ENCODE measurements at regions not wholly inside any gene's neighbourhood (a gene's known extent, or its start where the extent isn't known, plus 50 kb on each side); places are given as distances from the start of the nearest gene placed in this dataset.

DNA sequence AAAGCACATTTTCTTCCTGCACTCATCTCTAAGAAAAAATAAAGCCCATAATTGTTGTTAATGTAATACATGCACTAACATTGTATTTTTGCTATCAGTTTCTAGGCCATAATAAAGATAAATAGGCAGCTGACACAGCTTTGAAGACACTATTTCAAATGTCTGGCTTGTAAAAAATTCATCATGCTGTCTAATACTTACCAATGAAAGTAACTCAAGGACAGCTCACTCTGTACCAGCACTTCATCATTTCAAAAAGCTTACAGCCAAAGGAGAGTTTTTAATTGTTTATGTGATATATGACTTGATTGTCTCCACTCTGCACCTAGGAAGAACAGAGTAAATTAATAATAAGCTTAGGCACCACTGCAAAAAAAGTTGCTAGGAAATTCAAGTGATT is 1423.3 kb upstream of the PCDH20 start:
- no peak overlapping the region for H3K27ac ChIP-seq
- no peak for DNase-seq (ENCODE audit: low spot score)
- ChIA-PET POLR2A (ENCODE audit: low non-redundant PET) (no interaction called here), CTCF (no interaction called here)
- TF ChIP-seq, protein P1, sequence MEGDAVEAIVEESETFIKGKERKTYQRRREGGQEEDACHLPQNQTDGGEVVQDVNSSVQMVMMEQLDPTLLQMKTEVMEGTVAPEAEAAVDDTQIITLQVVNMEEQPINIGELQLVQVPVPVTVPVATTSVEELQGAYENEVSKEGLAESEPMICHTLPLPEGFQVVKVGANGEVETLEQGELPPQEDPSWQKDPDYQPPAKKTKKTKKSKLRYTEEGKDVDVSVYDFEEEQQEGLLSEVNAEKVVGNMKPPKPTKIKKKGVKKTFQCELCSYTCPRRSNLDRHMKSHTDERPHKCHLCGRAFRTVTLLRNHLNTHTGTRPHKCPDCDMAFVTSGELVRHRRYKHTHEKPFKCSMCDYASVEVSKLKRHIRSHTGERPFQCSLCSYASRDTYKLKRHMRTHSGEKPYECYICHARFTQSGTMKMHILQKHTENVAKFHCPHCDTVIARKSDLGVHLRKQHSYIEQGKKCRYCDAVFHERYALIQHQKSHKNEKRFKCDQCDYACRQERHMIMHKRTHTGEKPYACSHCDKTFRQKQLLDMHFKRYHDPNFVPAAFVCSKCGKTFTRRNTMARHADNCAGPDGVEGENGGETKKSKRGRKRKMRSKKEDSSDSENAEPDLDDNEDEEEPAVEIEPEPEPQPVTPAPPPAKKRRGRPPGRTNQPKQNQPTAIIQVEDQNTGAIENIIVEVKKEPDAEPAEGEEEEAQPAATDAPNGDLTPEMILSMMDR (conservative IDR thresholded peaks at IDR 0.05; ENCODE audit: low read depth), result no peak

DNA sequence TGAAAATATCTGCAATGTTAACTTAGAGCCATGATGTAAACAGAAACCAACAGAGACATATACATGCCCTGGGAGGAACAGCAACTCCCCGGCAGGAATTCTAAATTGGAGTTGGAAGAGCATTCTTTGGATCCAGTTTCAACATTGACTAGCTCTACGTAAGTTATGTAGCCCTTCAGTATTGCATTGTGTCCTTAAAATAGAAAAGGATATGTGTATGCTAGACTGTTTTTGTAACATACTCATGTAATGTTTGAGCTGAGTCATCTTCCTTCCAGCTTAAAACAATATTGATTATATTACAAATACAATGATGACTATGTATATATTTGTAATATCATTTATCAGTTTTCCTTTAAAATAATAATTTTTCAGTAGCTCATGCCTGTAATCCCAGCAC is 1422.2 kb upstream of the PCDH20 start:
- TF ChIP-seq, protein P1 (conservative IDR thresholded peaks at IDR 0.05; ENCODE audit: low read depth), result no peak
- DNase-seq (ENCODE audit: low spot score), result peak; percentile 2
- H3K27ac ChIP-seq, result no peak overlapping the region
- ChIA-PET POLR2A (ENCODE audit: low non-redundant PET) (no interaction called here), CTCF (interaction anchor here (0.6 kb wide), 1 partner anchor 718 kb away, joined by 3 read pairs; no protein-coding TSS in a partner anchor)

DNA sequence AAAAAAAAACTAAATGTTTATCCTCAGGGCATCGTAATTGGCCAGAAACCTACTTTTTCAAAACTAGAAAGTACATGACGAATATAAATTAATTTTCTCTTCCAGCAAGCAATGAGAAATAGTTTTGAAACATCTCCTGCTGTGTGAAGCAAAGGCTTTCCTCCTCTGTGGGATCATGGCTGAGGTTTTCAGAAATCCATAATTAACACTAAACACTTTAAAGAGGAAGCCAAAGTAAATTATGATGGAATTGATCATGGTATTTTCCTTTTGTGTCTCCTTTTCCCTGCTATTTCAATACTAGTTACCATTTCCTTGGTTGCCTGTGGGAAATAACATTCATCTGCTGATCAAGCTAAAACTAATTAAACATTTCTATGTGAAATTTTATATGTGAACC is 1413.8 kb upstream of the PCDH20 start:
- DNase-seq (ENCODE audit: low spot score), result no peak
- POLR2A ChIA-PET (ENCODE audit: low non-redundant PET), result no interaction called here
- CTCF ChIA-PET, result no interaction called here
- H3K27ac ChIP-seq, result no peak overlapping the region
- TF ChIP-seq, protein P1 (conservative IDR thresholded peaks at IDR 0.05; ENCODE audit: low read depth), result no peak

DNA sequence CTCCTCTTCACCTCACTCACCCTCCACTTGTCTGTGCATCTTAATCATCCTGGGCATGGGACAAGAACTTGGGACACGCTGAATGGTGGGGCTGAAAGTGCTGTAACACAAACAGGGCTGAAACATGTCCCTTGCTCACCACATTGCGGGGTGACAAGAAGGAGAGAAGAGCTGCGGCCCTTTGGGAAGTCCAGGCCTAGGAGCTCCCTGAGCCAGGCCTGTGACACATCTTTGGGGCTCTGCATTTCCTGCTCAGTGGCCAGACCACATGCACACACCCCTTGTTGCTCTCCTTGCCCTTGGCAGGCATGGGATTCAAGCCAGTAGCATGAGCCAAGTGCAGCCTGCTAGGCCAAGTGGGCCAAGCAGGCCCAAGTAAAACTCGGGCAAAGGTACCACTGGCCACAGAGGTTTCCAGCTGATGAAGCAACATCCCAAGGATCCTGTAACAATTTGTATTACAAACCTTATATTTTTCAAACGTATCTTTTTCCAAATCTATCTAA is 1384.3 kb upstream of the PCDH20 start:
- POLR2A ChIA-PET (ENCODE audit: low non-redundant PET), result no interaction called here
- DNase-seq (ENCODE audit: low spot score), result no peak
- H3K27ac ChIP-seq, result no peak overlapping the region
- TF ChIP-seq, protein P1 (conservative IDR thresholded peaks at IDR 0.05; ENCODE audit: low read depth), result no peak
- CTCF ChIA-PET, result no interaction called here

DNA sequence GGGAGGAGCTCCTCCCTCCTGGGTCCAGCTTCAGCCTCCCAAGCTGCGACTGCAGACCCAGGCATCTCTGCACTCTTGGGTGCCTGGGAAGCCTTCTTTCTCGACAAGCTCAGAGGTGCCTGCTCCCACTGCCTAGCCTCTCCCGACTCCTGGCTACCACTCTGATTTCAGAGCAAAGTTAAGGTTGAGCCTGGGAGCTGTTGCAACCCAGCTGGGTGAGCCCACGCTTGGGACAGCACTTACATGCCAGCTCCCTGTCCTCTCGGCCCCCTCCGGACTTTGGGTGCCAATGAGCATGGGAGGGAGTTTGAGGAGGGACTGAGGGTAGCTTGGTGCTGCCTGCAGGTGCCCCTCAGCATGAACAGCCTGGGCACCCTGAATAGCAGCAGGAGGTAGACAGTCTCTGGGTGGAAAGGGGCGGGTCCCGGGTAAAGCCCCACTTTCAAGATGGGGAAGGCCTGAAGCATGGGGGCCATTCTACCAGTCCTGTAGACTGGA is 1383.4 kb upstream of the PCDH20 start:
- POLR2A ChIA-PET (ENCODE audit: low non-redundant PET), result no interaction called here
- TF ChIP-seq, protein P1 (conservative IDR thresholded peaks at IDR 0.05; ENCODE audit: low read depth), result no peak
- no peak overlapping the region for H3K27ac ChIP-seq
- no peak for DNase-seq (ENCODE audit: low spot score)
- CTCF ChIA-PET, result no interaction called here

DNA sequence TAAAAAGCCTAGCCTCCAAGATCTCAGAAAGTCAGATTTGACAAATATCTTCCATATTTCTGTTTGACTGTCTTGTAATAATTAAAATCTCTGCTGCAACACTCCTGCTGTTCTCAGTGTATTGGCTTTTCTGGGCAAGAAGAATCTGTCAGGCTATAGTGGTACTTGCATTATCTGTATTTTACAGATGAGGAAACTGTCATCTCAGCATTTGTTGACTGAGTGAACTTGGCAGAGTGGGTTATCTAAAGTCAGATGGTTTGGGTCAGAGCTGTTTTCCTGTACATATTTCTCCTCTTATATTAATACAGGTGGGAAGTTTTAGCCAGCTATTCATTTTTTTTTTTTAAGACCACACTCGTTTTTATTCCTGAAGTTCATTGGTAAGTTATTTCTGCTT is 1378.2 kb upstream of the PCDH20 start:
- no peak overlapping the region for H3K27ac ChIP-seq
- POLR2A ChIA-PET (ENCODE audit: low non-redundant PET), result no interaction called here
- CTCF ChIA-PET, result interaction anchor here (0.6 kb wide), 1 partner anchor 41 kb away, joined by 3 read pairs; no protein-coding TSS in a partner anchor
- TF ChIP-seq, protein P1 (conservative IDR thresholded peaks at IDR 0.05; ENCODE audit: low read depth), result no peak
- DNase-seq (ENCODE audit: low spot score), result no peak
